Keratinocyte (primary cell): ENCODE measurements at regions not wholly inside any gene's neighbourhood (a gene's known extent, or its start where the extent isn't known, plus 50 kb on each side); places are given as distances from the start of the nearest gene placed in this dataset.

Experiments used
- DNase-seq: peaks from one replicate; pipeline ENCODE4 v3.0.0-alpha.2; 2011; ENCODE audit warnings: low read depth, missing footprints, low spot score
- FAIRE-seq: peaks from 2 replicates; lab custom pipeline; 2011; peaks lifted over from hg19 to GRCh38; lab: Jason Lieb, UNC
- H2AFZ ChIP-seq: 2 replicates; pipeline ENCODE4 v1.6.0; 2012; ENCODE audit warnings: low read length, control low read depth, inconsistent platforms; ENCODE audit not compliant: control insufficient read depth
- H3K27ac ChIP-seq: 2 replicates; pipeline ENCODE4 v1.5.1; 2011; ENCODE audit warnings: low read length; ENCODE audit not compliant: control insufficient read depth, insufficient read depth
- H3K27me3 ChIP-seq: 3 replicates; pipeline ENCODE4 v1.6.0; 2011; ENCODE audit warnings: low read length; ENCODE audit not compliant: control insufficient read depth, insufficient read depth; ENCODE audit errors: extremely low read depth
- H3K36me3 ChIP-seq, 2 experiments: 2 replicates in 1 of 2; 3 replicates in 1 of 2; pipeline ENCODE4 v1.5.1; 2011; ENCODE audit warnings: low read length in 2 of 2, mild to moderate bottlenecking in 1 of 2; ENCODE audit not compliant: control insufficient read depth in 2 of 2, insufficient read depth in 2 of 2; ENCODE audit errors: extremely low read depth in 1 of 2
- H3K4me1 ChIP-seq: 3 replicates; pipeline ENCODE4 v1.5.1; 2011; ENCODE audit warnings: low read length; ENCODE audit not compliant: control insufficient read depth, insufficient read depth; ENCODE audit errors: extremely low read depth
- H3K4me2 ChIP-seq: 3 replicates; pipeline ENCODE4 v1.6.0; 2011; ENCODE audit warnings: low read depth, low read length; ENCODE audit not compliant: control insufficient read depth, insufficient read depth; ENCODE audit errors: extremely low read depth
- H3K4me3 ChIP-seq, 3 experiments: fragments of 200-600 bp in 1 of 3; sonication (generic) in 1 of 3; 2 replicates in 2 of 3; 3 replicates in 1 of 3; pipeline ENCODE4 v1.5.1; 2011 to 2016; ENCODE audit warnings: low read length in 3 of 3, mild to moderate bottlenecking in 3 of 3, control low read depth in 2 of 3, inconsistent platforms in 1 of 3, low read depth in 1 of 3, mixed read lengths in 1 of 3, mixed run types in 1 of 3, moderate library complexity in 1 of 3; ENCODE audit not compliant: control insufficient read depth in 2 of 3, insufficient read depth in 2 of 3; ENCODE audit errors: extremely low read depth in 1 of 3
- H3K79me2 ChIP-seq: 2 replicates; pipeline ENCODE4 v1.6.0; 2012; ENCODE audit warnings: low read length; ENCODE audit not compliant: control insufficient read depth, insufficient read depth
- H3K9ac ChIP-seq: 3 replicates; pipeline ENCODE4 v1.6.0; 2011; ENCODE audit warnings: low read length; ENCODE audit not compliant: control insufficient read depth, insufficient read depth; ENCODE audit errors: extremely low read depth
- H3K9me1 ChIP-seq: 3 replicates; pipeline ENCODE4 v1.6.0; 2011; ENCODE audit warnings: low read length; ENCODE audit not compliant: control insufficient read depth, insufficient read depth; ENCODE audit errors: extremely low read depth
- H3K9me3 ChIP-seq: 2 replicates; pipeline ENCODE4 v1.5.1; 2012; ENCODE audit warnings: low read depth, low read length; ENCODE audit not compliant: control insufficient read depth
- H4K20me1 ChIP-seq: 3 replicates; pipeline ENCODE4 v1.6.0; 2011; ENCODE audit warnings: low read length; ENCODE audit not compliant: control insufficient read depth, insufficient read depth; ENCODE audit errors: extremely low read depth
- EZH2 ChIP-seq: IDR thresholded peaks from one replicate; pipeline ENCODE4 v1.6.1; 2012; ENCODE audit warnings: inconsistent platforms, mild to moderate bottlenecking, low read length, moderate library complexity
- dilution Hi-C: fragments of 300-500 bp; cut with MboI; formaldehyde crosslinking; loops from one replicate; pipeline ENCODE4 v1.7.0; 2020; ENCODE audit warnings: low sequenced_read_pairs; ENCODE audit not compliant: extremely low pct_ligation_motif_present
- TF ChIP-seq, protein P1 (sequence below), 3 experiments: IDR thresholded peaks in 1 of 3; conservative IDR thresholded peaks in 1 of 3; optimal IDR thresholded peaks in 1 of 3; 2 replicates in 2 of 3; 3 replicates in 1 of 3; pipeline versions ENCODE3 to v1.5.1; 2011; ENCODE audit warnings: low read length in 3 of 3, mild to moderate bottlenecking in 3 of 3, moderate library complexity in 2 of 3, control low read depth in 1 of 3, inconsistent platforms in 1 of 3; ENCODE audit not compliant: insufficient read depth in 2 of 3; ENCODE audit errors: extremely low read depth in 1 of 3

DNA sequence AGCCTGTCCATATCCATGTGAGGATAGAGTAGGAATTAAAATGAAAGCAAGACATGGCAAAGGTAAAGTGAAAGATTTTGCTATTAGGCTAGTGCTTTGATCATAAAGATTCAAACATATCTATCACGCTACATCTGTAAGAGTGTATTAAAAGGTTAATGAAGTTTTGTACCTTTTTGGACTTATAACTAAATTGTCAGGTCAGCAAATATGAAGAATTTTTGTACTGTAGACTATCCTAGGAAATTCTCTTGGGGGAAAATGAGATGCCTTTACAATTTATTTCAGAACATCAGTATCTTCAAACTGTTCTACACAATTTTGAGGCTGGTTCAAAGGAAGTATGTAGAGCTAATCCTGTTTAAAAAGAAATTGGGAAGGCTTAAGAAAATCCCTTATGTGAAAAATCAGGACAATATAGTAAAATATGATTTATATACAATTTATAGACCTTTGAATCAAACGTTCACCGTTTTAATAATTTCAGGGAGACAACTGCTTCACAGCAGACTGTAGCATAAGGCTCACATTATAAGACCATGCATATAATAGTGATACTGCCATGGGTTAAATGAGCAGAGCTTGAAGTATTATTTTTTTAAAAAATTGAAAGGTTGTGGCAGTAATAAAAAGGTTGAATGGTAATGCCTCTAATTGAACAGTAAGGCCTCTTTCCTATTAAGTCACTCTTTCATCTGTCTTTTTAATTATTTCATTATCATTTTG is 639.5 kb upstream of the ARRDC3 start:
- H3K9me1 ChIP-seq, result no peaks in the 10 kb centered on the region
- no peaks in the 10 kb centered on the region for H3K9me3 ChIP-seq
- dilution Hi-C loops, result no loop called here
- no peaks in the 10 kb centered on the region for H3K36me3 ChIP-seq
- no peaks in the 10 kb centered on the region for H4K20me1 ChIP-seq
- no peak for DNase-seq
- no peaks in the 10 kb centered on the region for H3K27me3 ChIP-seq
- no peak for FAIRE-seq
- no peak overlapping the region for H2AFZ ChIP-seq
- H3K4me1 ChIP-seq, result no peaks in the 10 kb centered on the region
- no peaks in the 10 kb centered on the region for H3K79me2 ChIP-seq
- no peak overlapping the region for H3K4me2 ChIP-seq
- TF ChIP-seq, protein P1, sequence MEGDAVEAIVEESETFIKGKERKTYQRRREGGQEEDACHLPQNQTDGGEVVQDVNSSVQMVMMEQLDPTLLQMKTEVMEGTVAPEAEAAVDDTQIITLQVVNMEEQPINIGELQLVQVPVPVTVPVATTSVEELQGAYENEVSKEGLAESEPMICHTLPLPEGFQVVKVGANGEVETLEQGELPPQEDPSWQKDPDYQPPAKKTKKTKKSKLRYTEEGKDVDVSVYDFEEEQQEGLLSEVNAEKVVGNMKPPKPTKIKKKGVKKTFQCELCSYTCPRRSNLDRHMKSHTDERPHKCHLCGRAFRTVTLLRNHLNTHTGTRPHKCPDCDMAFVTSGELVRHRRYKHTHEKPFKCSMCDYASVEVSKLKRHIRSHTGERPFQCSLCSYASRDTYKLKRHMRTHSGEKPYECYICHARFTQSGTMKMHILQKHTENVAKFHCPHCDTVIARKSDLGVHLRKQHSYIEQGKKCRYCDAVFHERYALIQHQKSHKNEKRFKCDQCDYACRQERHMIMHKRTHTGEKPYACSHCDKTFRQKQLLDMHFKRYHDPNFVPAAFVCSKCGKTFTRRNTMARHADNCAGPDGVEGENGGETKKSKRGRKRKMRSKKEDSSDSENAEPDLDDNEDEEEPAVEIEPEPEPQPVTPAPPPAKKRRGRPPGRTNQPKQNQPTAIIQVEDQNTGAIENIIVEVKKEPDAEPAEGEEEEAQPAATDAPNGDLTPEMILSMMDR (optimal IDR thresholded peaks at IDR 0.05 in 1 of 3, IDR thresholded peaks at IDR 0.05 in 1 of 3, conservative IDR thresholded peaks at IDR 0.05 in 1 of 3; ENCODE audit: extremely low read depth in 1 of 3, insufficient read depth in 2 of 3, low read length in 3 of 3), result no peak
- TF ChIP-seq EZH2, result no peak
- H3K4me3 ChIP-seq, result no peak overlapping the region
- H3K9ac ChIP-seq, result no peak overlapping the region
- no peak overlapping the region for H3K27ac ChIP-seq

DNA sequence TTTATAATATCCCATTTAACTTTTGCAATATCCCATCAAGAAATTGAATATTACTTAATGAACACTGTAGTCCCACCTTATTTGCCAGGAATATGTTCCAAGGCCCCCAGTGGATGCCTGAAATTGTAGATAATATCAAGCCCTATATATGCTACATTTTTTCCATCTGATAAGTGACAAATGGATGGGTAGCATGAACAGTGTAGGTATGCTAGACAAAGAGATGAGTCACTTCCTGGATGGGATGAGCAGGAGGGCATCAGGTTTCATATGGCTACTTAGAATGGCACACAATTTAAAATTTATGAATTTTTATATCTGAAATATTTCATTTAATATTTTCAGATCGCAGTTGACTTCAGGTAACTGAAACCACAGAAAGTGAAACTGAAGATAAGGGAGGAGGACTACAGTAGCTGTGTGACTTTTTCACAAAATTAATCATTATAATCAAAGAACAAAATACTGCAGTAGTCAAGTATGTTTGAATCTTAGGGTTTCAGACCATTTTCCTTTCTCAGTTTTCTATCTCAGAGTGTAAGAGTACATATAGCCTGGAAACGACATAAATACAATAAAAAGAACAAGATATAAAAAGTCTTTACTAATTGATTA is 636.4 kb upstream of the ARRDC3 start:
- Histone ChIP-seq H3K4me2 (no peak overlapping the region), H3K4me3 (no peak overlapping the region), H4K20me1 (no peaks in the 10 kb centered on the region), H3K9me3 (no peaks in the 10 kb centered on the region), H3K27me3 (no peaks in the 10 kb centered on the region), H3K9ac (no peak overlapping the region), H3K79me2 (no peaks in the 10 kb centered on the region), H3K36me3 (no peaks in the 10 kb centered on the region), H3K4me1 (no peaks in the 10 kb centered on the region), H2AFZ (no peak overlapping the region), H3K27ac (no peak overlapping the region), H3K9me1 (no peaks in the 10 kb centered on the region)
- dilution Hi-C loops, result no loop called here
- DNase-seq (no peak), FAIRE-seq (no peak)
- TF ChIP-seq EZH2, result no peak
- TF ChIP-seq, protein P1 (optimal IDR thresholded peaks at IDR 0.05 in 1 of 3, IDR thresholded peaks at IDR 0.05 in 1 of 3, conservative IDR thresholded peaks at IDR 0.05 in 1 of 3; ENCODE audit: extremely low read depth in 1 of 3, insufficient read depth in 2 of 3, low read length in 3 of 3), result no peak
